OCI-LY3 (cell line): ENCODE measurements at regions not wholly inside any gene's neighbourhood (a gene's known extent, or its start where the extent isn't known, plus 50 kb on each side); places are given as distances from the start of the nearest gene placed in this dataset.
"Not testable (repeated sequence)": the region's sequence is repeated elsewhere in the genome, so short reads cannot be mapped to it uniquely, and the experiment has no call there.

Source experiments
- H2AFZ ChIP-seq: fragments of 200-600, 300-600 bp; shearing (Covaris generic); 2 replicates; pipeline ENCODE4 v1.6.0; 2014; ENCODE audit warnings: antibody characterized with exemption, low read depth, low read length
- H3K27ac ChIP-seq: fragments of 200-600, 300-600 bp; sonication (generic); 2 replicates; pipeline ENCODE4 v1.5.1; 2014; ENCODE audit warnings: mild to moderate bottlenecking, low read length, moderate library complexity, mixed read lengths
- H3K27me3 ChIP-seq: fragments of 200-600, 300-600 bp; sonication (generic); 2 replicates; pipeline ENCODE4 v1.6.1; 2014; ENCODE audit warnings: low read depth, low read length, mixed read lengths
- H3K36me3 ChIP-seq: fragments of 200-600, 300-600 bp; sonication (generic); replicated peaks from 2 replicates; pipeline ENCODE3; 2014; ENCODE audit warnings: low read depth, low read length, mixed read lengths
- H3K4me1 ChIP-seq: fragments of 300-600, 200-600 bp; sonication (generic); 2 replicates; pipeline ENCODE4 v1.6.1; 2014; ENCODE audit warnings: low read length, mixed read lengths
- H3K4me2 ChIP-seq: fragments of 200-600, 300-600 bp; sonication (generic); 2 replicates; pipeline ENCODE4 v1.6.1; 2014; ENCODE audit warnings: low read length, mixed read lengths
- H3K4me3 ChIP-seq: fragments of 300-600, 200-600 bp; sonication (generic); 2 replicates; pipeline ENCODE4 v1.5.1; 2014; ENCODE audit warnings: antibody characterized with exemption, mild to moderate bottlenecking, low read length, moderate library complexity
- H3K79me2 ChIP-seq: fragments of 300-600, 200-600 bp; shearing (Covaris generic); 2 replicates; pipeline ENCODE4 v1.6.1; 2014; ENCODE audit warnings: mild to moderate bottlenecking, low read length, mixed read lengths
- H3K9ac ChIP-seq: fragments of 300-600, 200-600 bp; shearing (Covaris generic); 2 replicates; pipeline ENCODE4 v1.6.0; 2014; ENCODE audit warnings: mild to moderate bottlenecking, low read length, moderate library complexity
- H3K9me3 ChIP-seq: fragments of 200-600, 300-600 bp; shearing (Covaris generic); 2 replicates; pipeline ENCODE4 v1.6.1; 2014; ENCODE audit warnings: low read length, mixed read lengths; ENCODE audit not compliant: insufficient read depth
- H4K20me1 ChIP-seq: fragments of 200-600, 300-600 bp; sonication (generic); 2 replicates; pipeline ENCODE4 v1.6.1; 2016; ENCODE audit warnings: low read length, mixed read lengths; ENCODE audit not compliant: insufficient read depth
- EZH2phosphoT487 ChIP-seq: fragments of 200-600 bp; shearing (Covaris generic); IDR thresholded peaks from 2 replicates; pipeline ENCODE4 v1.6.1; 2018; ENCODE audit warnings: antibody characterized with exemption, mixed run types, low read depth
- TF ChIP-seq, protein P1 (sequence below): fragments of 200-600, 300-600 bp; sonication (generic); IDR thresholded peaks from 2 replicates; pipeline ENCODE4 v1.5.1; 2014; ENCODE audit warnings: antibody characterized with exemption, low read length, low read depth

DNA sequence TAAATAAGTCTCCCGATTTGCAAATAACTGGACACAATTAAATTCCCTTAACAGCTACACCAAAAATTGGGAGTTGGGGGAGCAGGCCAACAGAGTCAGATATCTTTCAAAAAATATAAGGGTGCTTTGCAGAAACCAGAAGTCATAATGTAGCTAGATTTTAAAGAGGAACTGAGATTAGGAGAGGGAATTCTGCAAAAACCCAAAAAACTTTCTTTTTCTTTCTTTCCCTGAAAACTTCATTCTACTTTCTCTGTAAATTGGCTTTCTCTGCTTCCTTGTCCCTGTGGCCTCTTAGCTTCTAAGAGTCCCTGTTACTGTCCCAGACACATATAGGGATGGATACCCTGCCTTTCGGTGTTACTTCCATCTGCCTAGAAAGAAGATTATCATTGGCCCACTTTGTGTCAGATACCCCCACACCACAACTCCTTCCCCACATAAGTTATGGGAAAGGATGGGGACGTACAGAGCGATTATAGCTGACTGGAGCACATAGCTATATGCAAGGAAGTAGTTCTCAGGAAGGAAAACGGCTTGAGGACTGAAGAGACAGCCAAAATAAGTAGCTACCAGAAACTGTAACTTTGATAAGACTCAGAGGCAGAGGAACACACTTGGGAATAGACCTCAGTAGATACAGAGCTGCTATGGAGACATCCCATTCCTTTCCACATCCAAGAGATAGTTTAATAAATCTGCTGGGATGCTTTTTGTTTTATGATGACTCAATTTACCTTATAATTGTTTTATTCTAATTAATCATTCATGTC lies 129.1 kb upstream of the TGFBR2 start:
- no peaks in the 10 kb centered on the region for H3K9me3 ChIP-seq
- peak overlapping the region; percentile 66 for H3K4me2 ChIP-seq
- H3K79me2 ChIP-seq, result no peaks in the 10 kb centered on the region
- peak overlapping the region; percentile 63 for H3K27ac ChIP-seq
- H3K36me3 ChIP-seq, result no peaks in the 10 kb centered on the region
- peak overlapping the region; percentile 45 for H3K4me3 ChIP-seq
- peak overlapping the region; percentile 30; the same call in 1 of the 2 replicates for H3K9ac ChIP-seq
- TF ChIP-seq, protein P1, sequence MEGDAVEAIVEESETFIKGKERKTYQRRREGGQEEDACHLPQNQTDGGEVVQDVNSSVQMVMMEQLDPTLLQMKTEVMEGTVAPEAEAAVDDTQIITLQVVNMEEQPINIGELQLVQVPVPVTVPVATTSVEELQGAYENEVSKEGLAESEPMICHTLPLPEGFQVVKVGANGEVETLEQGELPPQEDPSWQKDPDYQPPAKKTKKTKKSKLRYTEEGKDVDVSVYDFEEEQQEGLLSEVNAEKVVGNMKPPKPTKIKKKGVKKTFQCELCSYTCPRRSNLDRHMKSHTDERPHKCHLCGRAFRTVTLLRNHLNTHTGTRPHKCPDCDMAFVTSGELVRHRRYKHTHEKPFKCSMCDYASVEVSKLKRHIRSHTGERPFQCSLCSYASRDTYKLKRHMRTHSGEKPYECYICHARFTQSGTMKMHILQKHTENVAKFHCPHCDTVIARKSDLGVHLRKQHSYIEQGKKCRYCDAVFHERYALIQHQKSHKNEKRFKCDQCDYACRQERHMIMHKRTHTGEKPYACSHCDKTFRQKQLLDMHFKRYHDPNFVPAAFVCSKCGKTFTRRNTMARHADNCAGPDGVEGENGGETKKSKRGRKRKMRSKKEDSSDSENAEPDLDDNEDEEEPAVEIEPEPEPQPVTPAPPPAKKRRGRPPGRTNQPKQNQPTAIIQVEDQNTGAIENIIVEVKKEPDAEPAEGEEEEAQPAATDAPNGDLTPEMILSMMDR, result no peak
- TF ChIP-seq EZH2phosphoT487, result no peak
- no peaks in the 10 kb centered on the region for H4K20me1 ChIP-seq
- H3K4me1 ChIP-seq, result peaks cover 51% of the 10 kb centered on the region
- no peak overlapping the region for H2AFZ ChIP-seq
- no peaks in the 10 kb centered on the region for H3K27me3 ChIP-seq

DNA sequence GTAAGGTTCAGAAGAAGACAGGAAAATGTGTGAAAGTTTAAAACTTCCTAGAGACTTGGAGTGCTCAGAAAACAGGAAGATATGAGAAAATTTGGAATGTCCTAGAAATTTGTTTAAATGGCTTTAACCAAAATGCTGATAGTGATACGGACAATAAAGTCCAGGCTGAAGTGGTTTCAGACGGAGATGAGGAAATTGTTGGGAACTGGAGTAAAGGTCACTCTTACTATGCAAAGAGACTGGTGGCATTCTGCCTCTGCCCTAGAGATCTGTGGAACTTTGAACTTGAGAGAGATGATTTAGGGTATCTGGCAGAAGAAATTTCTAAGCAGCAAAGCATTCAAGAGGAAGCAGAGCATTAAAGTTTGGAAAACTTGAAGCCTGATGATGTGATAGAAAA lies 126.7 kb upstream of the TGFBR2 start:
- not testable (repeated sequence) for H3K79me2 ChIP-seq, H3K27me3 ChIP-seq, H3K36me3 ChIP-seq, H3K9ac ChIP-seq, H3K4me3 ChIP-seq, H3K9me3 ChIP-seq, H4K20me1 ChIP-seq, H3K27ac ChIP-seq, H2AFZ ChIP-seq, H3K4me2 ChIP-seq
- peaks cover 41% of the 10 kb centered on the region for H3K4me1 ChIP-seq

GRCh38 chr3:30480156-30480555 lies 126.2 kb upstream of the TGFBR2 start:
- not testable (repeated sequence) for H3K79me2 ChIP-seq, H3K4me3 ChIP-seq, H3K27ac ChIP-seq, H3K27me3 ChIP-seq, H3K9me3 ChIP-seq, H3K36me3 ChIP-seq, H3K9ac ChIP-seq, H2AFZ ChIP-seq, H4K20me1 ChIP-seq, H3K4me2 ChIP-seq
- peaks cover 37% of the 10 kb centered on the region for H3K4me1 ChIP-seq

GRCh38 chr3:30480587-30480986 lies 125.8 kb upstream of the TGFBR2 start:
- H3K36me3 ChIP-seq, result no peaks in the 10 kb centered on the region
- H3K4me2 ChIP-seq, result no peak overlapping the region
- TF ChIP-seq, protein P1, result no peak
- no peaks in the 10 kb centered on the region for H3K79me2 ChIP-seq
- H3K27me3 ChIP-seq, result no peaks in the 10 kb centered on the region
- no peak overlapping the region for H3K27ac ChIP-seq
- no peak overlapping the region for H3K4me3 ChIP-seq
- H3K9ac ChIP-seq, result no peak overlapping the region
- no peaks in the 10 kb centered on the region for H4K20me1 ChIP-seq
- no peaks in the 10 kb centered on the region for H3K9me3 ChIP-seq
- H2AFZ ChIP-seq, result no peak overlapping the region
- H3K4me1 ChIP-seq, result peaks cover 32% of the 10 kb centered on the region

GRCh38 chr3:30481241-30481640 lies 125.2 kb upstream of the TGFBR2 start:
- no peak overlapping the region for H3K27ac ChIP-seq
- no peak overlapping the region for H2AFZ ChIP-seq
- no peaks in the 10 kb centered on the region for H3K9me3 ChIP-seq
- H3K27me3 ChIP-seq, result no peaks in the 10 kb centered on the region
- no peak overlapping the region for H3K4me2 ChIP-seq
- H3K4me1 ChIP-seq, result peaks cover 26% of the 10 kb centered on the region
- H3K79me2 ChIP-seq, result no peaks in the 10 kb centered on the region
- TF ChIP-seq, protein P1, result no peak
- no peak for TF ChIP-seq EZH2phosphoT487
- no peak overlapping the region for H3K9ac ChIP-seq
- no peaks in the 10 kb centered on the region for H4K20me1 ChIP-seq
- H3K36me3 ChIP-seq, result no peaks in the 10 kb centered on the region
- H3K4me3 ChIP-seq, result no peak overlapping the region

- peaks cover 14% of the 10 kb centered on the region; the same call in 1 of the 2 replicates for H3K9me3 ChIP-seq
- H3K4me1 ChIP-seq, H3K36me3 ChIP-seq, H3K27ac ChIP-seq, H3K27me3 ChIP-seq, H3K79me2 ChIP-seq, H3K4me2 ChIP-seq, H3K9ac ChIP-seq, H4K20me1 ChIP-seq, H3K4me3 ChIP-seq, H2AFZ ChIP-seq: not testable (repeated sequence)
Observed at GRCh38 chr3:30484229-30484628, 122.2 kb upstream of the TGFBR2 start.
